C4-2B (cell line): ENCODE measurements at regions not wholly inside any gene's neighbourhood (a gene's known extent, or its start where the extent isn't known, plus 50 kb on each side); places are given as distances from the start of the nearest gene placed in this dataset.

Experiments used
- H3K27ac ChIP-seq: fragments of 450-650 bp; 2 replicates; pipeline ENCODE4 v1.5.1; 2017
- CTCF ChIP-seq: fragments of 450-650 bp; conservative IDR thresholded peaks from 2 replicates; pipeline ENCODE4 v1.5.1; 2017; ENCODE audit warnings: mild to moderate bottlenecking
- ZFX ChIP-seq: fragments of 450-650 bp; IDR thresholded peaks from 2 replicates; pipeline ENCODE4 v1.6.1; 2017

DNA sequence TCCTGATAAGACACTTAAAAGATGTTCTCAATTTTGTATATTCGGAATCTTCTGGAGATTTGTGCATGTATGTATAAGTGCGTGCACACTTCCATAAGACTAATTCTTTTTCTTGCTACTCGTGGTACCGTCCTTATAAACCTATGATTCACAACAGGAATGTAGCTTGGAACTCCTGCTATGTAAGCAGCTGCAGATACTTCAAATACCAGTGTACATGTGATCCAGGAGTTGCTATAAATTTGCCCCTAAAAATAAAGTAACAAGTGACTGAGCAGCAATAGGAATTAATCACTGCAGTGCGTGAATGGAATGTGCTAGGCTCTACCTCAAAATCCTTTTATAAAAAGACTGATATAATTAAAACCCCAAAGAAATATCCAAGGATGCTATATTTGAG lies 214.9 kb downstream of the KLF5 start:
- no peak overlapping the region for H3K27ac ChIP-seq
- TF ChIP-seq CTCF (no peak), ZFX (no peak)

- no peak for TF ChIP-seq ZFX
- no peak for TF ChIP-seq CTCF
- H3K27ac ChIP-seq, result no peak overlapping the region
Measured at GRCh38 chr13:73273276-73273675, 214.5 kb downstream of the KLF5 start.

DNA sequence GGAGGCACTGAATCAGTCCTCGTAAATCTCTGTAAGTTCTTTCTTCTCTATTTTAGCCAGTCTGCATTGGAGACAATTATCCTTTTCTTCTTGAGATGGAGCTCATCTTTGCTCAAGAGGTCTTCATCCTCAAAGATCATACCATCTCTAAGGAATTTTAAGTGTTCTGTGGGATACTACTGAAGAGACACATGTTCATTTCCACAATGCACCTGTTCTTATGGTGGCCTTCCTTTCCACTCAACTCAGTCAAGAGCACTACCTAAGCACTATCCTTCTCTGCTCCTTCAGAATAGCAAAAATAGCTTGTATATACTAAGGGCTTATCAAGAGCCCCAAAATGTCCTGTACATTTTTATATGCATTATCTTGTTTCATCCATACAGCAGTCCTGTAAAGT lies 214.0 kb downstream of the KLF5 start:
- TF ChIP-seq ZFX (no peak), CTCF (no peak)
- H3K27ac ChIP-seq, result no peak overlapping the region

DNA sequence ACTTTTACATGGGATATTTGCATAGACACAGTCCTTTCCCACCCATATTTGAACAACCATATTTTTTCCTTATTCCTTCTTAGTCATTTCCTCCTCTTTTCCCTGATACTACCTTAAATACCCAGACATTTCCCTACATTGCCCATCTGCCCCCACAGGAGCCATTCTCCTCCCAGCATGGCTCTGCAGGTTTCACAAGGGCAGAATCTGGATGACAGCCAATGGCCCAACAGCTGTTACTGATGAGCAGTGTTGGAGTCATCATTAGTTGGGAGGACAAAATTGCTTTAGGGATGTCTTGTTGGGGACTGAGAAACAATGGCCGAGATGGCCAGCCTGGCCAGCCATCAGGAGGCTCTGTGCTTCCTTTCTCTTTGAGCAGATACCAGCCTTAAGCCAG lies 209.5 kb downstream of the KLF5 start:
- no peak overlapping the region for H3K27ac ChIP-seq
- TF ChIP-seq CTCF (no peak), ZFX (no peak)

- TF ChIP-seq ZFX (no peak), CTCF (no peak)
- H3K27ac ChIP-seq, result no peak overlapping the region
Measured at GRCh38 chr13:73266640-73267180, 207.9 kb downstream of the KLF5 start.

DNA sequence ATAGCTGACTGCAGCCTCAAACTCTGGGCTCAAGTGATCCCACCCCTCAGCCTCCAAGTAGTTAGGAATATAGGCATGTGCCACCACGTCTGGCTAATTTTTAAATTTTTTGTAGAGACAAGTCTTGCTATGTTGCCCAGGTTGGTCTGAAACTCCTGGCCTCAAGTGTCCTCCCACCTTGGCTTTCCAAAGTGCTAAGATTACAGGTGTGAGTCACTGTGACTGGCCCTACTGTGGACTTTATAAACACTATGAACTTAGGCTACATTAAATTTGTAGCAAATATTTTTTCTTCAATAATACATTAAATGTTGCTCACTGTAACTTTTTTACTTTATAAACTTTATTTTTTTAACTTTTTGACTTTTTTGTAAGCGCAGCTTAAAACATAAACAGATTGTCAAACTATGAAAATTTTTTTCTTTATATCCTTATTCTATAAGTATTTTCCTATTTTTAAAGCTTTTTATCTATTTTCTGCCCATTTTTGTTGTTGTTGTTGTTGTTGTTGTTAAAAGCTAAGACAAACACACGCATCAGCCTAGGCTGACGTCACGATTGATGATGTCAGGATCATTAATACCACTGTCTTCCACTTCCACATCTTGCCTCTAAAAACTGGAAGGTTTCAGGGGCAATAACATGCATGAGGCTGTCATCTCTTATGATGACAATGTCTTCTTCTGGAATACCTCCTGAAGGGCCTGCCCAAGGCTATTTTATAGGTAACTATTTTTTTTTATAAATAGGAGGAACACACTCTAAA lies 204.2 kb downstream of the KLF5 start:
- no peak overlapping the region for H3K27ac ChIP-seq
- TF ChIP-seq CTCF, result no peak
- no peak for TF ChIP-seq ZFX

GRCh38 chr13:73261739-73262216 lies 203.0 kb downstream of the KLF5 start:
- H3K27ac ChIP-seq, result no peak overlapping the region
- no peak for TF ChIP-seq CTCF
- no peak for TF ChIP-seq ZFX
